ENCODE measurements at regions not wholly inside any gene's neighbourhood (a gene's known extent, or its start where the extent isn't known, plus 50 kb on each side); places are given as distances from the start of the nearest gene placed in this dataset.

- no peak for DNase-seq (ENCODE audit: low spot score)
- intact Hi-C loops (cut with DNase I), result no loop called here
Observed at GRCh38 chr4:57668621-57669020, 558.4 kb upstream of the IGFBP7 start.

- DNase-seq (ENCODE audit: low spot score), result no peak
Observed at GRCh38 chr4:57665806-57666205, 555.6 kb upstream of the IGFBP7 start.

GRCh38 chr4:57661517-57662090 lies 551.4 kb upstream of the IGFBP7 start:
- DNase-seq (ENCODE audit: low spot score), result no peak

More at GRCh38 chr4:57665806-57666205, 555.6 kb upstream of the IGFBP7 start:
- intact Hi-C loops (cut with DNase I), result no loop called here

DNA sequence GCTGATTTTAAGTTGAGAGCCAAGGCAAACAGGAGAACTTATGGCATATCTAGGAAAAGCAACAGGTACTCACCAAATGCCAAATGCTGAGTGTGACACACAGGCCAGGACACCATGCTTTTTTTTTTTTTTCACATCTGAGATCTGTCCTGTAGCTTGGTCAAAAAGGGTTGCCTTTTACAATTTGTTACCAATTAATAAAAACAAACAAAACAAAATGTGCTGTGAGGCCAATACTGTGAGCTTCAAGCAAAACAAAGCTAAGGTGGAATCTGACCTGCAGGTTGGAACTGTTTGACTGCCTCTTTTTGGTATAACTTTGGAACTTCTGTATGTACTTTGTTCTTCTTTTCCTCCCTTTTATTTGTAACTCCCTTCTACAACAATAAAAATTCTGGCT lies 548.5 kb upstream of the IGFBP7 start:
- intact Hi-C loops (cut with DNase I), result no loop called here

More at GRCh38 chr4:57661517-57662090, 551.4 kb upstream of the IGFBP7 start:
- intact Hi-C loops (cut with DNase I), result no loop called here

GRCh38 chr4:57658188-57658587 lies 548.0 kb upstream of the IGFBP7 start:
- no peak for DNase-seq (ENCODE audit: low spot score)
- intact Hi-C loops (cut with DNase I), result no loop called here

More for the DNA sequence above, 548.5 kb upstream of the IGFBP7 start:
- DNase-seq (ENCODE audit: low spot score), result no peak

- intact Hi-C loops (cut with DNase I), result no loop called here
- no peak for DNase-seq (ENCODE audit: low spot score)
Observed at GRCh38 chr4:57655342-57655741, 545.2 kb upstream of the IGFBP7 start.

- no peak for DNase-seq (ENCODE audit: low spot score)
- intact Hi-C loops (cut with DNase I), result no loop called here
Observed at GRCh38 chr4:57652779-57653178, 542.6 kb upstream of the IGFBP7 start.

GRCh38 chr4:57640391-57641100 lies 530.4 kb upstream of the IGFBP7 start:
- no peak for DNase-seq (ENCODE audit: low spot score)
- intact Hi-C loops (cut with DNase I), result no loop called here

DNA sequence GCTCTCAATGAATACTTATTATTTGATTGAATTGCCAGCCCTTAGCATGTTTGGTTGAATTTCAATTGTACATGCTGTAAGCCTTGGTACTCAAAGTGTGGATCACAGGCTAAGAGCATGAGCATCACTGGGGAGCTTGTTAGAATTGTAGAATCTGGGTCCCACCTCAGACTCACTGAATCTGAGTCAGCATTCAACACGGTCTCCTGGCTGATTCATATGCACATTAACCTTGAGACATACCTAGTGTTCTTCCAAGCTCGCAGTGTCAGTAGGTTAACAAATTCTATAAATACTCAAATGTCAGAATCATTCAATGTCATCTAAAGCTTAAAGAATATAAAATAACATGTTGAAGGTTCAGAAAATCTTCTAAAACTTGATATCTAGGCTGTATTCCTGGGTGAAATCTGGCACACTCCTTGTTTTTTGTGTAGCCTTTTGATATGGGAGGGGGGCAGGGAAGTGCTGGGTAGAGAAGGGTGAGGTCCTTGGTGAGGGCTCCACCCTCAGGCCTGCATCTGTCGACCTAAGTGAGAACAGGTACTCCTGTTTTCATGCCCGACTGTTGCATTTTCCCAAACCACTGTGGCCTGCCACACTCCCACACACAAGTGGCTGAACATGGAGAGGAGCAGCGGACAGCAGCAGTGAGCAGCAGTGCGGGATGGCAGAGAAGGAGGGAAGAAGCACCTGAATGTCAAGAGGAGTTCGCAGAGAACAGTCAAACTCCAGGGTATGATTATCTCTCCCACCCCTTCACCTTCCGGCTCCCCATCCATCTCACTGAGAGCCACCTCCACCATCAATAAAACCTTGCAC lies 529.6 kb upstream of the IGFBP7 start:
- DNase-seq (ENCODE audit: low spot score), result no peak
- intact Hi-C loops (cut with DNase I), result no loop called here

GRCh38 chr4:57635910-57636309 lies 525.7 kb upstream of the IGFBP7 start:
- DNase-seq (ENCODE audit: low spot score), result no peak
- intact Hi-C loops (cut with DNase I), result no loop called here

DNA sequence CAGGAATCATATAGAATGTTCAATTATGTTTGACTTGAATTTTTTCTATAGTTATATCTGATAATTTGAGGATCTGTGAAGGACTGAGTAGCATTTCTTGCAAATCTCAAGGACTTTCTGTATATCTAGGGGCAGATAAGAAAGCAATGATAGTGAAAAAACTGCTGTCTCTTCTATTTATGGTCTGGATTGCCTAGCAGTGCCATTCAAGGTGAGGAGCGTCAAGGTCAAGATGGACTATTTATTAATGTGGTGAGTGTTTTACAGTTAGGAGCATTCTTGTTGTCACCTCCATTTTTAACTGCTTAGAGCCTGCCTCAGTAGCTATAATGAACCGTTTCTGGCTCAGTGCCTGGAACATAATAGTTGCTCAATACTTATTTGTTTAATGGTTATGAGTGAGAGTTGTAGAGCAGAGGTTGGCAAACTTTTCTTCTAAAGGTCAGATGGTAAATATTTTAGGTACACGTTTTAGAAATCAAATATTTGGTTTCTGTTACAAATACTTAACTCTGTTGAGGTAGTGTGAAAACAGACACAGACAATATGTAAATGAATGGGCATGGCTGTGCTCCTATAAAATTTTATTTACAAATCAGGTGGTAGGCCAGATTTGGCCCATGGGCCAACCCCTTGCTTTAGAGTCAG lies 523.2 kb upstream of the IGFBP7 start:
- intact Hi-C loops (cut with DNase I), result no loop called here
- DNase-seq (ENCODE audit: low spot score), result no peak

DNA sequence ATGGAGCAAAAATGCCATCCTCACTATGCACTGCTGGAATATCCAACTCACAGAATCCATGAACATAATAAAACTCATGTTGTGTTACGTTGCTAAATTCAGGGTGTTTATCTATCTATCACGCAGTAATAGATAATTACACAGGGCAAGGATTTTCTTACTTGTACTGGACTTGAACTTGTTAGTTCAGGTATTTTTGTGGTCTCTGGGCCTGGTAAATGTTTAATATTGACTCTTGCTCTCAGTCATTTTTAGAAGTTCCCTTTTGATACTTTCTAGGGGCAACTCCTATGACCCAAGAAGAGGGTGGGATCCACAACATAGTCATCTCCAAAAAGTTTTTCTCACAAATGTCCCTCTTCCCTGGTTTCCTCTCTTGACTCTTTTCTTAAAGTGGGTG lies 522.4 kb upstream of the IGFBP7 start:
- no peak for DNase-seq (ENCODE audit: low spot score)
- intact Hi-C loops (cut with DNase I), result no loop called here

GRCh38 chr4:57631147-57631546 lies 521.0 kb upstream of the IGFBP7 start:
- intact Hi-C loops (cut with DNase I), result no loop called here
- DNase-seq (ENCODE audit: low spot score), result no peak

DNA sequence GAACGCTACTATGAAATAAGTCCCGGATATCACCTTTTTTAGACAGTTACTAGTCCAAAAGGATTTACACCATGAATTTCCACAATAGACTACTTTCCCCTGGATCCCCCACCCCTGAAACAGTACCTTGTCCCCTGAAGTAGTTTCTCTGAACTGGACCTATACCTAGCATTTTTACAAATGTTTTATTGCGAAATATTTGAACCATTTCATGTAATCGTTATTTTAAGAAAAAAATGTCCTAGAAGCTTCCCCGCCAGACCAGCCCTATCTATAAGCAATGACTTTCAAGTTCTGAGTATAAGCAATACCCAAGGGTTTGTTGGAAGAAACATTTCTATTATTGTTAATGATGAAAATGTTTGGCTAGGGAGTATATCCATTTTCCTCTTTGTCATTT lies 517.8 kb upstream of the IGFBP7 start:
- no peak for DNase-seq (ENCODE audit: low spot score)
- intact Hi-C loops (cut with DNase I), result no loop called here

DNA sequence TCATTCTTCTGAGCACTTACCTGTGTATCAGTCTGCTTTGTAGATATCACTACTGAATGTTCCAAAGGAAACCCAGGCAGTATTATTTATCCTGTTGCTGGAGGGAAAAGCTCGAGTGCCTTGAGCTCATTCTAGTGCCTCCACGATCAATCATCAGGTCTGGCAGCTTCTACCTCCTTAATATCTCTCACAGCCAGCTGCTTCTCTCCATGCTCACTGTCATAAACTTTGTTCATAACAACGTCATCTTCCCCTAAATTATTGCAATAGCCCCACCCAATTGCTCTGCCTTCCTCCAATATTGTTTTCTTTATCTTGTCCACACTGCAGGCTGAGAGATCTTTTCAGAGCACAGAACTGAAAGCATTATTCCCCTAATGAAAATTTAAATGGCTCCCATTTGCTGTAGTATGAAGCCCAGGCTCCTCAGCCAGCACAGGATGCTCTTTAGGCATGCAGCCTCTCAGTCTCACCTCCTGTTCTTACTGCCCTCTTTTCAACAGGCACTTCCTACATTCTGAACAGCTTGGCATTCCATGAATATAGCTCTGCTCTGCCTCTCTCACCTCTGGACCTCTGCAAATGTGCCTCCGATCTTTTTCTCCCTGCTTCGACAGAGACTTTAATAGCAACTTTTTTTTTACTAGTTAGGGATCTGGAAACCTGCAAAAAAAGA lies 504.2 kb upstream of the IGFBP7 start:
- intact Hi-C loops (cut with DNase I), result no loop called here
- DNase-seq (ENCODE audit: low spot score), result no peak

DNA sequence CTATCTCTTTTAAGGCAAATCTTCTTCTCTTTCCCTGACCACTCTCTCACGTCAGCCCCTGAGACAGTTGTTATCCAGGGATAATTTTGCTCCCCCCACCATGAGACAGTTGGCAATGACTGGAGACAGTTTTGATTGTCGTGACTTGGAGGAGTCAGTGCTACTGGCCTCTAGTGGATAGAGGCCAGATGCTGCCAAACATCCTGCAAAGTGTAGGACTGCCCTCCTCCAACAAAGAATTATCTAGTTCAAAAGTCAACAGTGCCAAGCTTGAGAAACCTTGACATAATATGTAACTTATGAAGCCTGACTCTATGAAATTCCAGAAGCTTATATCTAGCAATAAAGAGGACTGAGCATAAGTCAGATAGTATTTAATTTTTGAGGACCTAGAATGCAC lies 502.1 kb upstream of the IGFBP7 start:
- no peak for DNase-seq (ENCODE audit: low spot score)
- intact Hi-C loops (cut with DNase I), result no loop called here

- no peak for DNase-seq (ENCODE audit: low spot score)
- intact Hi-C loops (cut with DNase I), result no loop called here
Observed at GRCh38 chr4:57607566-57608180, 497.5 kb upstream of the IGFBP7 start.

DNA sequence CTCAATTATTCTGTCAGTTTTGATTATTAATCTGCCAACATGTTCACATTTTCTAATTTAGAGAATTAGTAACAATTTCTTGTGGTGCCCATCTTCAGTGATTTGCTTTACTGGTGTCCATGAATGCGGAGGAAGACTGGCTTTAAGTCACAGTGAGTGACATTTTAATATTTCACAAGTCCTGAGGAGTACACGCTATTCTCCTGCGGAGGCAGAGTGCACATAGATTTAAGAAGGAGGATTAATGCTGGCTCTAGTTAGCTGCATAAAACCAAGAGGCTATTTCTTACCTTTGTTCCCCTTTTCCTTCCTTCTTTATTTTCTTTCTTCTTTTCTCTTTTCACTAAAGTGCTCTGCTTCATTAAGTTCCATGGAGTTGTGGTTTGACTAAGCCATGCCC lies 495.2 kb upstream of the IGFBP7 start:
- DNase-seq (ENCODE audit: low spot score), result no peak
- intact Hi-C loops (cut with DNase I), result no loop called here

DNA sequence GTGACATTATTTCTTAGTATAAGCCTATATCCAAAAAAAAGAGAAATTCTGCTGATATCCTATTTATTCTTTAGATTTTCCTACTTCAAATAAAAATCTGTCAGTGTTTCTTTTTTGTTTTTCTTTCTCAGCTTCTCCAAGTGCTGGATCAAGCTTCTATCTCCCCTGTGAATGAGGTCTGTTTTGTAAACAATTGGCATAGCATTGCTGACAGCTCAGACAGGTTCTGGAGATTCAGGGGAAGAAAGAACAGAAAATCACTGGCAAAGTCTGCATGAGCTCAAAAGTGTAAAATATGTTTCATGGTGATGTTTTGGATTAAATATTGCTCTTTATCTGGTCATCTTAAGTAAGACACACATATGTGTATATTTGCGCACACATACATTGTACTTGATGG lies 492.0 kb upstream of the IGFBP7 start:
- intact Hi-C loops (cut with DNase I), result no loop called here
- no peak for DNase-seq (ENCODE audit: low spot score)

All from cardiac septum (tissue), 1 donor.